HuH-7 (cell line): ENCODE measurements at regions not wholly inside any gene's neighbourhood (a gene's known extent, or its start where the extent isn't known, plus 50 kb on each side); places are given as distances from the start of the nearest gene placed in this dataset.
"Not testable (repeated sequence)": the region's sequence is repeated elsewhere in the genome, so short reads cannot be mapped to it uniquely, and the experiment has no call there.

Experiments
- DNase-seq: peaks from one replicate; pipeline ENCODE4 v3.0.0; 2011; ENCODE audit warnings: low spot score

DNA sequence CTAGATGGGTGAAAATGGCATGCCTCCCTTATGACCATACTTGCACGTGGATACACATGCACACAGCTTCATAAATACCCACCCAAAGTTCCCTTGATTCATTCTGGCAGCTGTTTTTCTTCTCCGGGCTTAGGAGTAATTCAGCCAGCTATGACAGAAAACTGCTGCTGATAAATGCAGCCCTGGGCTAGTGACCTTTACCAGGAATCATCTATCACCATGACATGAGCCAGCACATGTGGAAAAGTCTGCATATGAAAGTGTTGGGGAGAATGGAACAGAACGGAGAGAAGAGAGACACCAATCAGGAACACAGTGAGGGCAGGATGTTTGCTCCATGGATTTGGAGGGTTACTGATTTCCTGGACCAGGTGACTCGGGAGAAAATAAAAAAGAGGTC, 706.3 kb downstream of the PDCD6IP start:
- no peak for DNase-seq

GRCh38 chr3:34508732-34509131, 710.3 kb downstream of the PDCD6IP start:
- no peak for DNase-seq

DNA sequence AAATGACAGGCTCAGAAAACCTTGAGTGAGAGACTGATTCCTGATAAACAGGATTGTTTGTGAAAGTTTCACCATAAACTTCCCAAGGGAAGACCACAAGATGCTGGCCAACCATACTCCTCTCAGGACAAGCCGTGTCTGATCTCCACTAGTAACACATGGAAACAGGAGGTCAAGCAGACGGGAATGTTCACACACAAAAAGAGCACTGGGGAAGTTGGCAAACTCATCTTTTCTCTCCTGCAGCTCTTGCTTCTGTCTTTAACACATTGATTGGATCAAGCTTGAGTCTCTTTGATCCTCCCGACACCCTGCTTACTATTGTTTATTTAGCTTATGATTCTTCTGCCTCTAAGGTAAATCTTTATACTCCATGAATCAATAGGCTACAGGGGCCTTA, 713.5 kb downstream of the PDCD6IP start:
- DNase-seq: no peak

DNA sequence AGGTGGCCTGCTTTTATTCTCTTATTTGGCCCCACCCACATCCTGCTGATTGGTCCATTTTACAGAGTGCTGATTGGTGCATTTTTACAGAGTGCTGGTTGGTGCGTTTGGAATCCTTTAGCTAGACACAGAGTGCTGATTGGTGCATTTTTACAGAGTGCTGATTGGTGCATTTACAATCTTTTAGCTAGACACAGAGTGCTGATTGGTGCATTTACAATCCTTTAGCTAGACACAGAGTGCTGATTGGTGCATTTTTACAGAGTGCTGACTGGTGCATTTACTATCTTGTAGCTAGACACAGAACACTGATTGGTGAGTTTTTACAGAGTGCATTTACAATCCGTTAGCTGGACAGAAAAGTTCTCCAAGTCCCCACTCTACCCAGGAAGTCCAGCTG, 720.6 kb downstream of the PDCD6IP start:
- DNase-seq: not testable (repeated sequence)

DNA sequence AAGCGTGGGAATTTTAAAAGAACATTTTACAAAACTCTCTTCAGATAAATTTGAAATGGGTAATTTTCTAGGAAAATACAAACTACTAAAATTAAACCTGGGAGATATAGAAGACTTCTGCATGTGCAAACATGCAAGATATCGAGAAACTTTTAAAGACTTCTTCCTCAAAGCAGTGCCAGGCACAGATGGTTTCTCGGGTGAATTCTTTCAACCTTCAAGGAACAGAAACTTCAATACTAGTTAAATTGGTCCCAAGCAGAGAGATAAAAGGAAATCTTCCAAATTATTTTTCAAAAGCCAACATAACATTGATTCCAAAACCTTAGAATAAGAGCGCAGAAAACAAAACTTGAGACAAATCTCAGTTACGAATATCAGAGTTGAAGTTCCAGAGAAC, 732.7 kb downstream of the PDCD6IP start:
- DNase-seq: no peak

DNA sequence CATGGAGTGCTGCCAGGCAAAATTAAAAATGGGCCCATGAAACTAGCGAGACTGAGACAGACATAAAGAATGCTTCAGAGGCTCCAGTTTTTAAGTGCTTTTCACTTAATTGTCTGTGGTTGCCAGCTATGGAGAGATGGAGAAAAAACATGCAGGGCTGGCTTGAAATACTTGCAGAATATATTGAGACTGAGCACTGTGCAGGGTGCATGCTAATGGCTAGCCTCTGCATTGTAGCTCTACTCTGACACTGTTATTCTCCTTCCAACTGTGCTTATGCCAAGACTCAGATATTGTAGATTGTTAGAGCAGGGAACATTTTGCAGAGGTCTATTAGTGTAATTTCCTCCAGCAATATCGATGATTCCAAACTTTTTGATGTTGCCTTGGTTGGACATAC, 735.0 kb downstream of the PDCD6IP start:
- no peak for DNase-seq

- DNase-seq: no peak
Measured at GRCh38 chr3:34534013-34534412, 735.6 kb downstream of the PDCD6IP start.

GRCh38 chr3:34544136-34544535, 745.7 kb downstream of the PDCD6IP start:
- DNase-seq: no peak

- no peak for DNase-seq
Measured at GRCh38 chr3:34547297-34547920, 749.0 kb downstream of the PDCD6IP start.

- DNase-seq: no peak
Measured at GRCh38 chr3:34567266-34567665, 768.8 kb downstream of the PDCD6IP start.

DNA sequence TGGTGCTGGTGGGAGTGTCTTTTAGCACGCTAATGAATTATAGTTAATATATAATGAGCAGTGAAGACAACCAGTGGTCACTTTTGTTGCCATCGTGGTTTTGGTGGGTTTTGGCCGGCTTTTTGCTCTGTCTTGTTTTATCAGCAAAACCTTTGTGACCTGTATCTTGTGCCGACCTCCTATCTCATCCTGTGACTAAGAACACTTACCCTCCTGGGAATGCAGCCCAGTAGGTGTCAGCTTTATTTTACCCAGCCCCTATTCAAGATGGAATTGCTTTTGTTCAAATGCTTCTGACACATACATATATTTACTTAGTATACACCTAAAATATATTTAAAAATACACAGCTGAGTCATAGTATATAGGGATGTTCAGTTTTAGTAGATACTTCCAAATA, 770.3 kb downstream of the PDCD6IP start:
- DNase-seq: no peak

GRCh38 chr3:34569437-34569836, 771.0 kb downstream of the PDCD6IP start:
- DNase-seq: no peak

- no peak for DNase-seq
Measured at GRCh38 chr3:34570916-34571705, 772.7 kb downstream of the PDCD6IP start.

DNA sequence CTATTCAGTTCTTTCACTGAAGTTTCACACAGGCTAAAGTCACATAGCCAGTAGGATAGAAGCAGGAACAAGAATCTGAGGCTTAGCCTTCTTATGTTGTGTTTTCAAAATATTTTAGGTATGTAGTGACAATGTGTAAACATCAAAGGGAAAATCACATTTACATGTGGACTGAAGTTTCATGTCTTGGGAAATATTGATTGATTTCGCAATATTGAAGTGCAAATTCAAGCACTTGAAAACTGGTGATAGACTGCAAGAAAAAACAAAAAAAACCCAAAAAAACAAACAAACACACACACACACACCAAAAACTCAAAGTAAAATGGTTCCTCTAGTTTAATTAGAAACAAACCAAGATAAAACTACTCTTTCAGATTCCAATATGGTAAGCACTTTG, 773.3 kb downstream of the PDCD6IP start:
- DNase-seq: no peak

DNA sequence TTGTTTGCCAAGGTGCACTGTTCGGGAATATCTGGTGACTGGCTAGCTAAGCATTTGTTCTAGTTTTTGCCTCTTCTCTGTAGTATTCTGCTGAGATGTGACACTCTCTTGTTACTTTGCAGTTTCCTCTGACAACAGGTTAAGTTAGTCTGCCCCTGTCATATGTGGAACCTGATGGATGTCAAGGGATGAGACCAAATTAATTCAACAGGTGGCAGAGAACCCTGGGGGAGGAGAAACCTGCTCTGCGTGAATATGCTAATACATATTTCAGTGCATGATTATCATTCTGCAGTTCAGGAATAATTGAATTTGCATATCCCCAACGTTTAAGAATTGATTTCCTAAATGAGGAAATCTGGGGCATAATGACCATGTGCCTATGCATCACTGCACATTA, 777.3 kb downstream of the PDCD6IP start:
- DNase-seq: no peak

GRCh38 chr3:34582055-34582454, 783.6 kb downstream of the PDCD6IP start:
- no peak for DNase-seq

DNA sequence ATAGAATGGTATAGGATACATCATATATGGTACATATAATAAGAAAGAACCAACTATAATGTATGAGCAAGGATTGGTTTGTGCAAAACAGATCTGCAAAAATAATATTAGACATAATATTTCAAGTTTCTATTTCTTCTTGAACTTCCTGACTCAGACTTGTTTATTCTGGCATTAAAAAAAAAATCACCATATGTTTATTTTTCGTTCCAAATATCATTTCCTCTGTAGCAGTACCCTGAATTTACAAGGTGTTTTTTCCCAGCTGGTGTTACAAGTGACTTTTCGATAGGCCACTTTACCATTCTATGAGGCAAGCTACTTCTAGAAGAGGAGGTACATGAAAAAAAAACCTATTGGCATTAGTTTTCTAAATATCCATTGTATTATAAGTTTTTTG, 785.0 kb downstream of the PDCD6IP start:
- DNase-seq: no peak

GRCh38 chr3:34584971-34585370, 786.5 kb downstream of the PDCD6IP start:
- DNase-seq: no peak

DNA sequence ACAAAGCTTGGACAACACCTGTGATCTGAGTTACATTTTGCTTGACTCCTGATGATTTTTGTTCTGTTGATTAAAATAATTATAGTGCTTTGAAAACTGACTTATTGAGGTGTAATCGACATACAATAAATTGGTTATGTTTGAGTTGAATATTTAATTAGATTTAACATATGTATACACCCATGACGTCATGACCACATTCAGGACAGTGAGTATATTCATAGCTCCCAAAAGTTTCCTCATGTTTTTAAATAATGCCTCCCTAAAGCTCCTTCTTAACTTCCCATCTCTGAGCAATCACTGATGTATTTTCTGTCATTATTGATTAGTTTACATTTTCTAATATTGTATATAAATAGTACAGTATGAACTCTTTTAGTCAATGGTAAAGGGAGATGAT, 801.2 kb downstream of the PDCD6IP start:
- no peak for DNase-seq

GRCh38 chr3:34619990-34620389, 821.6 kb downstream of the PDCD6IP start:
- no peak for DNase-seq

DNA sequence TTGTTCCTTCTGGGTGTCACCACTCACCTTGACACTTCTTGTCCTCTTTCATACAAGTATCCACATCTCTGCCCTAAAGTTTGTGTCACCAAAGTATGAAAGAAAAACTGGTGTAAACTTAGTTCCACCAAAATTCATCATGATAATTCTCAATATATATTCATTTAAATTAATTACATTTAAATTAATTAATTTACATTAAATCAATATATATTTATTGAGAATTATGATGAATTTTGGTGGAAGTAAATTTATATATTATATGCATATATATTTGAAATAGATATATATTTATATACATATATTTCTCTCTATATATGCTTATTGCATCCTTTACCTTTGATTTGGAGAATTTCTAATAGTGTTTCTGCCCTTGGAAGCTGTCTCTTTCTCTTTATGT, 828.3 kb downstream of the PDCD6IP start:
- no peak for DNase-seq

DNA sequence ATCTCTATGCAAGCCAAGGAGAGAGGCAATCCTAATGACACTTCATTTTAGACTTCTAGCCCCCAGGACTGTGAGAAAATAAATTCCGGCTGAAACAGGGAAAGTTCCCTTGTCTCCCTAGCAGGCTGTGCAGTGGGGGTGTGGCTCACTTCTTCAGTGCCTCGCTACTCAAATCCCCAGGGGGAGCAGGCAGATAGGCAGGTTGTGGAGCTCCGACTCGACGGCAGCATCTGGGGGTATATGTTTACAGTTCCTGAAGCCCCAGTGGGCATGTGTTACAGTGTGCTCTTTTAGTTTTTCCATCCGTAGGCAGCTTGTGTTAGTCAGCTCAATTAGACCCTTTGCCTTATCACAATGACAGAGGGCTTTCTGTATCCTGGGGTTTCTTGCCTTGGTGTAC, 836.5 kb downstream of the PDCD6IP start:
- no peak for DNase-seq

GRCh38 chr3:34635352-34635850, 837.0 kb downstream of the PDCD6IP start:
- DNase-seq: no peak
